Activated B cell treated with CpG ODN at 0.5 μM for 24 hours (primary cell): ENCODE measurements at regions not wholly inside any gene's neighbourhood (a gene's known extent, or its start where the extent isn't known, plus 50 kb on each side); places are given as distances from the start of the nearest gene placed in this dataset.

Experiments used
- ATAC-seq: fragments of 200-7000 bp; cut with Tn5 transposase; one replicate; pipeline ENCODE4 v1.10.0; 2021; ENCODE audit warnings: low read depth, mild to moderate bottlenecking, moderate library complexity
- CTCF ChIA-PET: fragments of 350-600 bp; sonication (Branson Sonifier 250); formaldehyde crosslinking; loops from one replicate; lab custom pipeline; 2021; ENCODE audit warnings: antibody characterized with exemption; lab: Charles Lee
- POLR2A ChIA-PET: fragments of 350-600 bp; sonication (Branson Sonifier 250); formaldehyde crosslinking; loops from one replicate; lab custom pipeline; 2021; ENCODE audit warnings: antibody characterized with exemption; lab: Charles Lee
- DNase-seq: peaks from one replicate; pipeline ENCODE4 v3.0.0; 2022
- H3K27ac Mint-ChIP-seq: one replicate; pipeline ENCODE4 v1.8.0; 2020; ENCODE audit warnings: mixed read lengths
- H3K27me3 Mint-ChIP-seq: one replicate; pipeline ENCODE4 v1.8.0; 2021; ENCODE audit warnings: mixed read lengths
- H3K36me3 Mint-ChIP-seq: one replicate; pipeline ENCODE4 v1.8.0; 2021; ENCODE audit warnings: low read depth, mixed read lengths
- H3K4me1 Mint-ChIP-seq: one replicate; pipeline ENCODE4 v1.8.0; 2021; ENCODE audit warnings: mixed read lengths
- H3K4me3 Mint-ChIP-seq: one replicate; pipeline ENCODE4 v1.8.0; 2020; ENCODE audit warnings: mild to moderate bottlenecking, mixed read lengths
- H3K9me3 Mint-ChIP-seq: one replicate; pipeline ENCODE4 v1.8.0; 2020; ENCODE audit warnings: mixed read lengths
- intact Hi-C: fragments of 100-400 bp; cut with micrococcal nuclease; formaldehyde crosslinking; loops from one replicate; pipeline ENCODE4 v1.15.1; 2024
- TF ChIP-seq, protein P1 (sequence below): fragments of 200-600 bp; IDR thresholded peaks from one replicate; pipeline ENCODE4 v1.8.0; 2022; ENCODE audit warnings: antibody characterized with exemption, mild to moderate bottlenecking

DNA sequence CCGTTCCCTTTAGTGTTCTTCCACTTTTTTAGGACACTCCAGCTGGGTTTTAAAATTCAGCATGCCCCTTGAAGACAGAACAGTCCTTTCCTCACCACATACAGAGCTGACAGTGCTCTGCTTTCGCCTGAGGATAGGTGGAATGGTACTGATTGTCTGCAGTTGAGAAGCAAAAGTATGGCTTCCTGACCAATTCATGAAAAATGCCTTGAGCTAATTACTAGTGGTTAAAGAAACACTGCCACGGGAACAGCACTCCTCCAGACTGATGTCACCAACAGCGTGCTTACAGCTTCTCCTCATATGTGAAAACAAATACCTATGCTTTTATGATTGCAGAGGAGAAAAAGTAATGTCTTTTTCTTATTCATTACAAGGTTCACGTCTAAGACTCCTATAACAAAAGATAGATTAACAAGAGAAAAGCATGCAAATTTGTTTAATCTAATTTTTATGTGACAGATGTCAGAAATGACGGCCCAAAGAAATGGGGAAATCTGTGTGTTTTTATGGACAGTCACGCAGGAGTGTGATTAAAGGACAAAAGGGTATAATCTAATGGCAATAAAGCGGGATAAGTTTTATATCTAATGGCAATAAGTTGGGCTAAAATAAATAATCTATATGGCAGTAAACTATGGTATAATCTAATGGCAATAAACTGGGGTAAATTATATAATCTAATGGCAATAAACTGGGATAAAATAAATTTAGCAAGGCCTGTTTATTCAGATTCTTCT lies 123.4 kb upstream of the ARHGAP42 start:
- no peak for DNase-seq
- ChIA-PET CTCF (no interaction called here), POLR2A (no interaction called here)
- Mint-ChIP-seq H3K4me1 (no peaks in the 10 kb centered on the region), H3K27ac (no peak overlapping the region), H3K4me3 (no peak overlapping the region), H3K27me3 (peaks cover 16% of the 10 kb centered on the region), H3K9me3 (no peaks in the 10 kb centered on the region), H3K36me3 (no peaks in the 10 kb centered on the region)
- no peak for ATAC-seq
- TF ChIP-seq, protein P1, sequence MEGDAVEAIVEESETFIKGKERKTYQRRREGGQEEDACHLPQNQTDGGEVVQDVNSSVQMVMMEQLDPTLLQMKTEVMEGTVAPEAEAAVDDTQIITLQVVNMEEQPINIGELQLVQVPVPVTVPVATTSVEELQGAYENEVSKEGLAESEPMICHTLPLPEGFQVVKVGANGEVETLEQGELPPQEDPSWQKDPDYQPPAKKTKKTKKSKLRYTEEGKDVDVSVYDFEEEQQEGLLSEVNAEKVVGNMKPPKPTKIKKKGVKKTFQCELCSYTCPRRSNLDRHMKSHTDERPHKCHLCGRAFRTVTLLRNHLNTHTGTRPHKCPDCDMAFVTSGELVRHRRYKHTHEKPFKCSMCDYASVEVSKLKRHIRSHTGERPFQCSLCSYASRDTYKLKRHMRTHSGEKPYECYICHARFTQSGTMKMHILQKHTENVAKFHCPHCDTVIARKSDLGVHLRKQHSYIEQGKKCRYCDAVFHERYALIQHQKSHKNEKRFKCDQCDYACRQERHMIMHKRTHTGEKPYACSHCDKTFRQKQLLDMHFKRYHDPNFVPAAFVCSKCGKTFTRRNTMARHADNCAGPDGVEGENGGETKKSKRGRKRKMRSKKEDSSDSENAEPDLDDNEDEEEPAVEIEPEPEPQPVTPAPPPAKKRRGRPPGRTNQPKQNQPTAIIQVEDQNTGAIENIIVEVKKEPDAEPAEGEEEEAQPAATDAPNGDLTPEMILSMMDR: no peak
- intact Hi-C loops: no loop called here

DNA sequence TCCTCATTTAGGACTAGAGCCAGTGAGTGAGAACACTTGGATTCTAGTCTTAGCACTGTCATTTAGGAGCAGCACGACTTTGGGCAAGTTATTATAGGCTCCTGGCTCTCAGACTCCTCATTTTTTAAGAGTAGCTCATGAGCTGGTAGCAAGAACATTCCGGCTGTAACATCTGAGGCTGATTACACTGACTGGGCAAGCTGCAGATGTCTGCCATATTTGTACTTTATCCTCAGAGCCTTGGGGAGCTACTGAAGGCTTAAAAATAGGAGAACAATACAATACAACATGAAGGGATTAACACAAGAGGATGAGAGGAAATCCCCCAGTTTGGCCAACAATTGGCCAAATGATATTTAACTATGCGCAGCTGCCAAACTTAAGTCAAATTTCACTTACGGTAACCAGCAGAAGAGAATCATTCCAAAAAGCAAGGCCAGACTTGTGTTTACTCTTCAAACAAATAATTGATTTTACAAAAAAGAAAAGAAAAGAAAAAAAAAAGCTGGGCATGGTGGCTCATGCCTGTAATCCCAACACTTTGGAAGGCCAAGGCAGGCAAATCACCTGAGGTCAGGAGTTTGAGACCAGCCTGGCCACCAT lies 113.1 kb upstream of the ARHGAP42 start:
- Mint-ChIP-seq H3K4me1 (no peaks in the 10 kb centered on the region), H3K9me3 (no peaks in the 10 kb centered on the region), H3K36me3 (no peaks in the 10 kb centered on the region), H3K27ac (no peak overlapping the region), H3K27me3 (peaks cover 2% of the 10 kb centered on the region), H3K4me3 (no peak overlapping the region)
- TF ChIP-seq, protein P1: no peak
- intact Hi-C loops: no loop called here
- ChIA-PET POLR2A (no interaction called here), CTCF (interaction anchor here (1.0 kb wide), 1 partner anchor 353 kb away, joined by 3 read pairs; no protein-coding TSS in a partner anchor)
- ATAC-seq (no peak), DNase-seq (no peak)

DNA sequence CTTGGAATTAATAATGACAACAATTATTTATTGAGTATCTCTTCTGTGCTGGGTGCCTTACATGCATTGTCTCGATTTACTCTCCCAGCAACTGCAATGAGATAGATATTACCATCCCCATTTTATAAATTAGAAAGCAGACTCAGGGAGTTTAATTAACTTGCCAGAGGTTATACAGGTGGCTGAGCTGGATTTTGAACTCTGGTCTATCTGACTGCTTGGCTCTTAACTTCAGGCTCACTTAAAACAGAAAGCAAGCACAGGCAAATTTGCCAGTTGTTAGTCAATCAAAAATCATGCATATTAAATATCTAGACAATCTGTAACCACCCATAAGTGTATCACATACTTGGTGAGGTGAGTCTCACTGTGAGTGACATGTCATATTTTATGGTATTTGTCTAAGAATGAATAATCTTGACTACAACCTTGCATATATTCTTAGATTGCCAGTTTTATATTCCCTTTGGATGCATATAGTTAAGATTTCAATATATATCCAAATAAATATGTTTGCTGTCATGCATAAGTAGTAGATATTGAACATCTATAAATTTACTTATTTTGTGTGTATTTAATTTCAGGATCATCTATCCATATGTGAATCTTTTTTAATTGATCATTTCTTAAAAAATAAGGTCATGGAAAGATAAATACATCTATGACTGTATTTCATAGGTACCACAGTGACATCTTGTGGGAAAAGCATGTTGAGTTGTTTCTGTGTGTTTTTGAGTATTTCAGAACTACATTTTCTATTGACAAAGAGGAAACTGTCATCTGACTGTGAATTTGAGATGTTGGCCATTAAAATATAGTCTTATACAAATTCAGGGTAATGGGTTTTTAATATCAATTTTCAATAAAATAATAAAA lies 112.0 kb upstream of the ARHGAP42 start:
- Mint-ChIP-seq H3K27me3 (peaks cover 2% of the 10 kb centered on the region), H3K9me3 (no peaks in the 10 kb centered on the region), H3K4me1 (no peaks in the 10 kb centered on the region), H3K27ac (no peak overlapping the region), H3K36me3 (no peaks in the 10 kb centered on the region), H3K4me3 (no peak overlapping the region)
- CTCF ChIA-PET: no interaction called here
- ATAC-seq (no peak), DNase-seq (no peak)
- POLR2A ChIA-PET: no interaction called here
- TF ChIP-seq, protein P1: no peak
- intact Hi-C loops: loop anchor here (5.0 kb wide), 1 partner anchor 1432 kb away; no protein-coding TSS in a partner anchor

DNA sequence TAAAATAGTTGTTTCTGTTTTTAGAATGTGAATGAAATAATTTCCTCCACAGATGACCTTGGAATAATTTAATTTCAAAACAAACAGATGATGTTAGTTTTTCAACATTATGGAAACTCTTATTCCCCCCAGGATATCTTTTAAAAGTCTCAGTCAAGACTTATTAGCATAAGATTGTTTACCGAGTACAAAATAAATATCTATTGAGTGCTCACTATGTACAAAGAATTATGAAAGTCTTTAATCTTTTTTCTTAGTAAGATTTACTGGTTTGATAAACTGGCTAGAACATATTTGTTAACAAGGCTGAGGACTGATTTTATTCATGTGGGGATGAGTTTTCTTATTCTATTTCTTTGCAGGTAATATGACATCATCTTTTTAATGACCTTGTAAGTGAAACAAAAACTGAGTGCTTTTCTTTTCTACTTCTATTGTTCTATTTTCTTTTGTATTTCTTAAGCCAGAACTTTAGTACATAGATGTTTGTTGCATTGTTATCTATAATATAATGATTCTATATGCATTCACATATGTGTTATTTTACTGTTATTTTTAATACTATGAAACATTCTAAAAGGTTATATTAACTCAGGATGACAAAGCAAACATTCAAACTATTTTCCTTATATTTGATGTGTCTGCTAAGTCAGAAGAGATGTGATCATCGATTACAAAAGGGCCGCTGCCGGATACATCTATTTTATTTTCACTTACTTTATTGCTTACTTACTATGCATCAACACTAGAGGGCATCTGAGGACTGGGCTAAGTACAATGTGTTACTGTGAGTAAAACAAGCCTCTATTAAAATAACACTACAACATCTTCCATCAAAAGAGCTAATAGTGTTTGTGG lies 111.0 kb upstream of the ARHGAP42 start:
- DNase-seq (no peak), ATAC-seq (peak; percentile 72)
- Mint-ChIP-seq H3K4me1 (no peaks in the 10 kb centered on the region), H3K4me3 (no peak overlapping the region), H3K27me3 (peaks cover 2% of the 10 kb centered on the region), H3K27ac (no peak overlapping the region), H3K9me3 (no peaks in the 10 kb centered on the region), H3K36me3 (no peaks in the 10 kb centered on the region)
- POLR2A ChIA-PET: no interaction called here
- TF ChIP-seq, protein P1: no peak
- CTCF ChIA-PET: interaction anchor here (0.7 to 5.1 kb wide), 20 partner anchors 8 to 368 kb away, joined by 3 to 80 read pairs (median 5); no protein-coding TSS in a partner anchor
- intact Hi-C loops: loop anchor here (1.0 to 5.0 kb wide), 8 partner anchors 106 to 1431 kb away; partner anchors contain the start of gene ARHGAP42
